Caki2 (cell line): ENCODE measurements at regions not wholly inside any gene's neighbourhood (a gene's known extent, or its start where the extent isn't known, plus 50 kb on each side); places are given as distances from the start of the nearest gene placed in this dataset.
"Not testable (repeated sequence)": the region's sequence is repeated elsewhere in the genome, so short reads cannot be mapped to it uniquely, and the experiment has no call there.

Source experiments
- DNase-seq: peaks from one replicate; pipeline ENCODE4 v3.0.0-alpha.2; 2015; ENCODE audit warnings: low read depth
- in situ Hi-C: cut with HindIII; loops from 2 replicates; pipeline ENCODE4 v1.10.0; 2016; ENCODE audit warnings: low sequenced_read_pairs, low pct_unique_long_range_greater_than_20kb, mixed read lengths

GRCh38 chr16:13435415-13435814 is 484.5 kb upstream of the ERCC4 start:
- in situ Hi-C loops: no loop called here
- DNase-seq: peak; percentile 34

GRCh38 chr16:13435873-13436474 is 484.0 kb upstream of the ERCC4 start:
- peak; percentile 44 for DNase-seq
- in situ Hi-C loops: no loop called here

- peak; percentile 99 for DNase-seq
- in situ Hi-C loops: no loop called here
Measured at GRCh38 chr16:13436641-13437412, 483.1 kb upstream of the ERCC4 start.

- no peak for DNase-seq
- in situ Hi-C loops: no loop called here
Measured at GRCh38 chr16:13437413-13437795, 482.6 kb upstream of the ERCC4 start.

- in situ Hi-C loops: no loop called here
- DNase-seq: no peak
Measured at GRCh38 chr16:13438064-13438463, 481.9 kb upstream of the ERCC4 start.

GRCh38 chr16:13439766-13440165 is 480.2 kb upstream of the ERCC4 start:
- in situ Hi-C loops: no loop called here
- no peak for DNase-seq

GRCh38 chr16:13441675-13442074 is 478.3 kb upstream of the ERCC4 start:
- DNase-seq: no peak
- in situ Hi-C loops: no loop called here

- no peak for DNase-seq
- in situ Hi-C loops: no loop called here
Measured at GRCh38 chr16:13448346-13448745, 471.6 kb upstream of the ERCC4 start.

GRCh38 chr16:13453325-13453724 is 466.6 kb upstream of the ERCC4 start:
- no peak for DNase-seq
- in situ Hi-C loops: no loop called here

GRCh38 chr16:13453938-13454553 is 465.9 kb upstream of the ERCC4 start:
- in situ Hi-C loops: no loop called here
- peak; percentile 50 for DNase-seq

- in situ Hi-C loops: no loop called here
Measured at GRCh38 chr16:13463619-13464018, 456.3 kb upstream of the ERCC4 start.

GRCh38 chr16:13471036-13471435 is 448.9 kb upstream of the ERCC4 start:
- in situ Hi-C loops: no loop called here
- DNase-seq: peak; percentile 8

More at GRCh38 chr16:13463619-13464018, 456.3 kb upstream of the ERCC4 start:
- DNase-seq: no peak

- in situ Hi-C loops: no loop called here
Measured at GRCh38 chr16:13478991-13479390, 441.0 kb upstream of the ERCC4 start.

GRCh38 chr16:13479549-13479948 is 440.4 kb upstream of the ERCC4 start:
- no peak for DNase-seq
- in situ Hi-C loops: no loop called here

More at GRCh38 chr16:13478991-13479390, 441.0 kb upstream of the ERCC4 start:
- no peak for DNase-seq

- in situ Hi-C loops: no loop called here
- no peak for DNase-seq
Measured at GRCh38 chr16:13480801-13481200, 439.2 kb upstream of the ERCC4 start.

GRCh38 chr16:13483121-13483520 is 436.8 kb upstream of the ERCC4 start:
- in situ Hi-C loops: no loop called here
- no peak for DNase-seq

GRCh38 chr16:13489416-13489815 is 430.5 kb upstream of the ERCC4 start:
- DNase-seq: peak; percentile 35
- in situ Hi-C loops: not testable (repeated sequence)

- no peak for DNase-seq
- in situ Hi-C loops: no loop called here
Measured at GRCh38 chr16:13492046-13492445, 427.9 kb upstream of the ERCC4 start.

- in situ Hi-C loops: no loop called here
- DNase-seq: no peak
Measured at GRCh38 chr16:13503960-13504635, 415.9 kb upstream of the ERCC4 start.
